GM10266 (cell line): ENCODE measurements at regions not wholly inside any gene's neighbourhood (a gene's known extent, or its start where the extent isn't known, plus 50 kb on each side); places are given as distances from the start of the nearest gene placed in this dataset.

Experiments
- DNase-seq: peaks from one replicate; pipeline ENCODE4 v3.0.0; 2012; ENCODE audit errors: extremely low spot score
- CTCF ChIP-seq: IDR thresholded peaks from 2 replicates; pipeline ENCODE4 v1.5.1; 2012; ENCODE audit warnings: mild to moderate bottlenecking, low read depth; ENCODE audit not compliant: control insufficient read depth, insufficient read depth; ENCODE audit errors: missing control alignments

- no peak for TF ChIP-seq CTCF
- no peak for DNase-seq
Measured at GRCh38 chr16:86998196-86999001, 318.8 kb downstream of the C16orf95 start.

- TF ChIP-seq CTCF: no peak
- no peak for DNase-seq
Measured at GRCh38 chr16:87000001-87000400, 317.2 kb downstream of the C16orf95 start.

GRCh38 chr16:87002717-87003413 lies 314.3 kb downstream of the C16orf95 start:
- TF ChIP-seq CTCF: no peak

GRCh38 chr16:87003414-87003755 lies 313.8 kb downstream of the C16orf95 start:
- no peak for DNase-seq
- TF ChIP-seq CTCF: no peak

More at GRCh38 chr16:87002717-87003413, 314.3 kb downstream of the C16orf95 start:
- no peak for DNase-seq

- DNase-seq: no peak
- no peak for TF ChIP-seq CTCF
Measured at GRCh38 chr16:87006021-87006420, 311.2 kb downstream of the C16orf95 start.

- DNase-seq: no peak
- TF ChIP-seq CTCF: no peak
Measured at GRCh38 chr16:87006789-87007745, 310.1 kb downstream of the C16orf95 start.
